ENCODE measurements at regions not wholly inside any gene's neighbourhood (a gene's known extent, or its start where the extent isn't known, plus 50 kb on each side); places are given as distances from the start of the nearest gene placed in this dataset.

GRCh38 chr7:32239764-32240163, 169.6 kb upstream of the PDE1C start:
- no peak overlapping the region for H3K4me3 ChIP-seq
- ATAC-seq, result no peak
- no peak overlapping the region for H3K27ac ChIP-seq
- intact Hi-C loops (cut with DNase I), result no loop called here
- no peaks in the 10 kb centered on the region for H3K27me3 ChIP-seq (ENCODE audit: low read depth)
- no peak for DNase-seq
- H3K4me1 ChIP-seq, result no peaks in the 10 kb centered on the region
- peaks cover 5% of the 10 kb centered on the region for H3K9me3 ChIP-seq
- no peaks in the 10 kb centered on the region for H3K36me3 ChIP-seq
- TF ChIP-seq, protein P1, sequence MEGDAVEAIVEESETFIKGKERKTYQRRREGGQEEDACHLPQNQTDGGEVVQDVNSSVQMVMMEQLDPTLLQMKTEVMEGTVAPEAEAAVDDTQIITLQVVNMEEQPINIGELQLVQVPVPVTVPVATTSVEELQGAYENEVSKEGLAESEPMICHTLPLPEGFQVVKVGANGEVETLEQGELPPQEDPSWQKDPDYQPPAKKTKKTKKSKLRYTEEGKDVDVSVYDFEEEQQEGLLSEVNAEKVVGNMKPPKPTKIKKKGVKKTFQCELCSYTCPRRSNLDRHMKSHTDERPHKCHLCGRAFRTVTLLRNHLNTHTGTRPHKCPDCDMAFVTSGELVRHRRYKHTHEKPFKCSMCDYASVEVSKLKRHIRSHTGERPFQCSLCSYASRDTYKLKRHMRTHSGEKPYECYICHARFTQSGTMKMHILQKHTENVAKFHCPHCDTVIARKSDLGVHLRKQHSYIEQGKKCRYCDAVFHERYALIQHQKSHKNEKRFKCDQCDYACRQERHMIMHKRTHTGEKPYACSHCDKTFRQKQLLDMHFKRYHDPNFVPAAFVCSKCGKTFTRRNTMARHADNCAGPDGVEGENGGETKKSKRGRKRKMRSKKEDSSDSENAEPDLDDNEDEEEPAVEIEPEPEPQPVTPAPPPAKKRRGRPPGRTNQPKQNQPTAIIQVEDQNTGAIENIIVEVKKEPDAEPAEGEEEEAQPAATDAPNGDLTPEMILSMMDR (IDR thresholded peaks at IDR 0.05), result no peak

GRCh38 chr7:32228601-32229000, 158.4 kb upstream of the PDE1C start:
- no peaks in the 10 kb centered on the region for H3K4me1 ChIP-seq
- TF ChIP-seq, protein P1 (IDR thresholded peaks at IDR 0.05), result no peak
- peaks cover 4% of the 10 kb centered on the region for H3K9me3 ChIP-seq
- intact Hi-C loops (cut with DNase I), result no loop called here
- no peak overlapping the region for H3K4me3 ChIP-seq
- no peaks in the 10 kb centered on the region for H3K36me3 ChIP-seq
- no peaks in the 10 kb centered on the region for H3K27me3 ChIP-seq (ENCODE audit: low read depth)
- ATAC-seq (no peak), DNase-seq (no peak)
- no peak overlapping the region for H3K27ac ChIP-seq

DNA sequence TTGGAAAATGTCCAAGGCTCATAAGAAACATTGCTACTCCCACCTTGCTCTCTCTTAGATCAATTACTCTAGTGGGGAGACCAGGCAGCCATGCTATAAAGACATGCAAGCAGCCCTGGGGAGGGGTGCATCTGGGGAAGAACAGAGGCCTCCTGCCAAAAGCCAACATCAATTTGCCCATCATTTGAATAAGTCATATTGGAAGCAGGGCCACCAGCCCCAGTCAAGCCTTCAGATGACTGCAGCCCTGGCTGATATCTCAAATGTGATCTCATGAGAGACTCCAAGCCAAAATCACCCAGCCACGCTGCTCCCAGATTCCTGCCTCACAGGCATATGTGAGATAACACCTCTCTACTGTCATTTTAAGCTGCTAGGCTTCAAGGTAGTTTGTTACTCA, 157.5 kb upstream of the PDE1C start:
- H3K27ac ChIP-seq, result no peak overlapping the region
- DNase-seq (no peak), ATAC-seq (no peak)
- H3K9me3 ChIP-seq, result peaks cover 4% of the 10 kb centered on the region
- H3K4me1 ChIP-seq, result no peaks in the 10 kb centered on the region
- H3K27me3 ChIP-seq (ENCODE audit: low read depth), result no peaks in the 10 kb centered on the region
- H3K36me3 ChIP-seq, result no peaks in the 10 kb centered on the region
- no peak overlapping the region for H3K4me3 ChIP-seq
- TF ChIP-seq, protein P1 (IDR thresholded peaks at IDR 0.05), result no peak
- intact Hi-C loops (cut with DNase I), result no loop called here

GRCh38 chr7:32224276-32224675, 154.1 kb upstream of the PDE1C start:
- H3K27me3 ChIP-seq (ENCODE audit: low read depth), result no peaks in the 10 kb centered on the region

GRCh38 chr7:32223721-32224120, 153.5 kb upstream of the PDE1C start:
- peaks cover 4% of the 10 kb centered on the region for H3K9me3 ChIP-seq
- ATAC-seq, result no peak
- H3K27ac ChIP-seq, result no peak overlapping the region
- intact Hi-C loops (cut with DNase I), result no loop called here
- no peak for DNase-seq
- H3K36me3 ChIP-seq, result no peaks in the 10 kb centered on the region
- TF ChIP-seq, protein P1 (IDR thresholded peaks at IDR 0.05), result no peak
- H3K27me3 ChIP-seq (ENCODE audit: low read depth), result no peaks in the 10 kb centered on the region
- H3K4me1 ChIP-seq, result no peaks in the 10 kb centered on the region
- H3K4me3 ChIP-seq, result no peak overlapping the region

More at GRCh38 chr7:32224276-32224675, 154.1 kb upstream of the PDE1C start:
- TF ChIP-seq, protein P1 (IDR thresholded peaks at IDR 0.05), result no peak
- Histone ChIP-seq H3K4me1 (no peaks in the 10 kb centered on the region), H3K36me3 (no peaks in the 10 kb centered on the region), H3K9me3 (peaks cover 4% of the 10 kb centered on the region), H3K4me3 (no peak overlapping the region), H3K27ac (no peak overlapping the region)
- ATAC-seq (no peak), DNase-seq (no peak)
- intact Hi-C loops (cut with DNase I), result no loop called here
